Natural killer cell (primary cell): ENCODE measurements at regions not wholly inside any gene's neighbourhood (a gene's known extent, or its start where the extent isn't known, plus 50 kb on each side); places are given as distances from the start of the nearest gene placed in this dataset.

Experiments used
- ATAC-seq, 3 donors: fragments of 150-1000 bp in 2 of 3; fragments of 200-7000 bp in 1 of 3; cut with Tn5 transposase; 1 replicate in 1 of 3; 2 replicates in 2 of 3; pipeline ENCODE4 v1.10.0; 2021; ENCODE audit warnings: mild to moderate bottlenecking in 2 of 3, moderate library complexity in 2 of 3
- DNase-seq, 2 donors: peaks; one replicate each; pipeline versions ENCODE4 v3.0.0 to v3.0.0-alpha.2; 2013 to 2021; ENCODE audit warnings: mixed read lengths in 1 of 2
- H3K27ac ChIP-seq: one replicate; pipeline ENCODE4 v1.5.1; 2013; ENCODE audit warnings: mild to moderate bottlenecking, low read length
- H3K27me3 ChIP-seq: one replicate; pipeline ENCODE4 v1.6.1; 2013; ENCODE audit warnings: low read length; ENCODE audit not compliant: control insufficient read depth, insufficient read depth
- H3K36me3 ChIP-seq: one replicate; pipeline ENCODE4 v1.6.1; 2013; ENCODE audit warnings: low read length; ENCODE audit not compliant: control insufficient read depth, insufficient read depth
- H3K4me1 ChIP-seq: one replicate; pipeline ENCODE4 v1.6.1; 2013; ENCODE audit warnings: low read length; ENCODE audit not compliant: control insufficient read depth, insufficient read depth
- H3K4me3 ChIP-seq: one replicate; pipeline ENCODE4 v1.5.1; 2013; ENCODE audit warnings: low read length
- H3K9me3 ChIP-seq: one replicate; pipeline ENCODE4 v1.6.1; 2013; ENCODE audit warnings: low read length; ENCODE audit not compliant: control insufficient read depth, insufficient read depth
- H3K27ac Mint-ChIP-seq, 2 donors: one replicate each; pipeline ENCODE4 v1.8.0; 2022; ENCODE audit warnings: mild to moderate bottlenecking in 2 of 2, mixed read lengths in 2 of 2, moderate library complexity in 1 of 2
- H3K27me3 Mint-ChIP-seq, 2 donors: one replicate each; pipeline ENCODE4 v1.8.0; 2022; ENCODE audit warnings: low read depth in 2 of 2, mixed read lengths in 2 of 2
- H3K36me3 Mint-ChIP-seq: one replicate; pipeline ENCODE4 v1.8.0; 2022; ENCODE audit warnings: mixed read lengths
- H3K4me1 Mint-ChIP-seq, 2 donors: one replicate each; pipeline ENCODE4 v1.8.0; 2022; ENCODE audit warnings: mixed read lengths in 2 of 2
- H3K4me3 Mint-ChIP-seq: one replicate; pipeline ENCODE4 v1.8.0; 2022; ENCODE audit warnings: mild to moderate bottlenecking, moderate library complexity, mixed read lengths
- H3K9me3 Mint-ChIP-seq, 2 donors: one replicate each; pipeline ENCODE4 v1.8.0; 2022; ENCODE audit warnings: mixed read lengths in 2 of 2
- CTCF ChIP-seq: fragments of 200-600 bp; IDR thresholded peaks from one replicate; pipeline ENCODE4 v1.8.0; 2022; ENCODE audit warnings: antibody characterized with exemption
- WGBS: methylation state at CpG from one replicate; pipeline ENCODE4 v1.1.7; 2013; ENCODE audit warnings: missing lambda C conversion rate; ENCODE audit not compliant: insufficient coverage; 5-methylcytosine and 5-hydroxymethylcytosine counted together
- intact Hi-C: fragments of 100-400 bp; cut with micrococcal nuclease; formaldehyde crosslinking; loops from one replicate; pipeline ENCODE4 v1.14.2; 2022

GRCh38 chr16:61581417-61582046, 454.7 kb downstream of the CDH8 start:
- DNase-seq (no peak), ATAC-seq (no peak)
- intact Hi-C loops, result no loop called here
- H3K4me1 ChIP-seq, result no peaks in the 10 kb centered on the region
- no peak for TF ChIP-seq CTCF
- H3K4me3 Mint-ChIP-seq, result no peak overlapping the region
- H3K4me3 ChIP-seq, result no peak overlapping the region
- H3K4me1 Mint-ChIP-seq, result no peaks in the 10 kb centered on the region
- H3K36me3 ChIP-seq, result no peaks in the 10 kb centered on the region
- peaks cover 7 to 15% of the 10 kb centered on the region in 2 donors for H3K9me3 Mint-ChIP-seq
- H3K36me3 Mint-ChIP-seq, result peaks cover 11% of the 10 kb centered on the region
- no peaks in the 10 kb centered on the region for H3K27me3 Mint-ChIP-seq
- H3K9me3 ChIP-seq, result peaks cover 19% of the 10 kb centered on the region
- no peak overlapping the region for H3K27ac Mint-ChIP-seq
- no peak overlapping the region for H3K27ac ChIP-seq
- no peaks in the 10 kb centered on the region for H3K27me3 ChIP-seq
- 91% methylated on average over 24 of the region's 24 CpGs for WGBS

- no peak for TF ChIP-seq CTCF
- DNase-seq (no peak), ATAC-seq (no peak)
- 96% methylated on average over 17 of the region's 17 CpGs for WGBS
- intact Hi-C loops, result no loop called here
- no peaks in the 10 kb centered on the region for H3K27me3 Mint-ChIP-seq
- H3K27ac ChIP-seq, result no peak overlapping the region
- H3K4me3 ChIP-seq, result no peak overlapping the region
- no peaks in the 10 kb centered on the region for H3K36me3 ChIP-seq
- no peaks in the 10 kb centered on the region for H3K4me1 ChIP-seq
- peaks cover 13% of the 10 kb centered on the region for H3K36me3 Mint-ChIP-seq
- H3K4me3 Mint-ChIP-seq, result no peak overlapping the region
- H3K4me1 Mint-ChIP-seq, result no peaks in the 10 kb centered on the region
- no peaks in the 10 kb centered on the region for H3K27me3 ChIP-seq
- no peak overlapping the region for H3K27ac Mint-ChIP-seq
- H3K9me3 Mint-ChIP-seq, result peaks cover 11 to 21% of the 10 kb centered on the region in 2 donors
- peaks cover 19% of the 10 kb centered on the region for H3K9me3 ChIP-seq
Observed at GRCh38 chr16:61580579-61580978, 455.7 kb downstream of the CDH8 start.

GRCh38 chr16:61579195-61579594, 457.0 kb downstream of the CDH8 start:
- Mint-ChIP-seq H3K27ac (no peak overlapping the region), H3K4me3 (no peak overlapping the region), H3K4me1 (no peaks in the 10 kb centered on the region), H3K27me3 (no peaks in the 10 kb centered on the region), H3K9me3 (peaks cover 17 to 29% of the 10 kb centered on the region in 2 donors), H3K36me3 (peaks cover 27% of the 10 kb centered on the region)
- no peak for TF ChIP-seq CTCF
- H3K4me1 ChIP-seq, result no peaks in the 10 kb centered on the region
- H3K27me3 ChIP-seq, result no peaks in the 10 kb centered on the region
- no peak overlapping the region for H3K4me3 ChIP-seq
- WGBS, result 93% methylated on average over 1 of the region's 2 CpGs
- intact Hi-C loops, result no loop called here
- no peaks in the 10 kb centered on the region for H3K36me3 ChIP-seq
- peaks cover 19% of the 10 kb centered on the region for H3K9me3 ChIP-seq
- DNase-seq, result no peak
- H3K27ac ChIP-seq, result no peak overlapping the region
- no peak for ATAC-seq

GRCh38 chr16:61576476-61576875, 459.8 kb downstream of the CDH8 start:
- Histone ChIP-seq H3K9me3 (peaks cover 12% of the 10 kb centered on the region), H3K4me1 (no peaks in the 10 kb centered on the region), H3K36me3 (no peaks in the 10 kb centered on the region), H3K27me3 (no peaks in the 10 kb centered on the region), H3K27ac (no peak overlapping the region), H3K4me3 (no peak overlapping the region)
- Mint-ChIP-seq H3K4me3 (no peak overlapping the region), H3K36me3 (peaks cover 28% of the 10 kb centered on the region), H3K27me3 (no peaks in the 10 kb centered on the region), H3K4me1 (no peaks in the 10 kb centered on the region), H3K27ac (no peak overlapping the region), H3K9me3 (peaks cover 24 to 36% of the 10 kb centered on the region in 2 donors)
- DNase-seq (no peak), ATAC-seq (no peak)
- 72% methylated on average over 5 of the region's 5 CpGs for WGBS
- TF ChIP-seq CTCF, result no peak
- intact Hi-C loops, result no loop called here
